T-helper 2 cell treated with Interferon-gamma antibody and Interleukin-4, amounts not matched to agents 5 μg/mL and 100 μg/mL, for 36 hours (primary cell): ENCODE measurements at regions not wholly inside any gene's neighbourhood (a gene's known extent, or its start where the extent isn't known, plus 50 kb on each side); places are given as distances from the start of the nearest gene placed in this dataset.

Experiments used
- DNase-seq: peaks from one replicate; pipeline ENCODE4 v3.0.0; 2021; ENCODE audit warnings: low spot score
- H3K27ac Mint-ChIP-seq: one replicate; pipeline ENCODE4 v1.8.0; 2021; ENCODE audit warnings: mild to moderate bottlenecking, mixed read lengths
- H3K27me3 Mint-ChIP-seq: one replicate; pipeline ENCODE4 v1.8.0; 2021; ENCODE audit warnings: low read depth, mixed read lengths
- H3K36me3 Mint-ChIP-seq: one replicate; pipeline ENCODE4 v1.8.0; 2021; ENCODE audit warnings: low read depth, mixed read lengths
- H3K4me1 Mint-ChIP-seq: one replicate; pipeline ENCODE4 v1.8.0; 2021; ENCODE audit warnings: low read depth, mixed read lengths
- H3K4me3 Mint-ChIP-seq: one replicate; pipeline ENCODE4 v1.8.0; 2022; ENCODE audit warnings: mild to moderate bottlenecking, moderate library complexity, mixed read lengths
- H3K9me3 Mint-ChIP-seq: one replicate; pipeline ENCODE4 v1.8.0; 2021; ENCODE audit warnings: mixed read lengths

DNA sequence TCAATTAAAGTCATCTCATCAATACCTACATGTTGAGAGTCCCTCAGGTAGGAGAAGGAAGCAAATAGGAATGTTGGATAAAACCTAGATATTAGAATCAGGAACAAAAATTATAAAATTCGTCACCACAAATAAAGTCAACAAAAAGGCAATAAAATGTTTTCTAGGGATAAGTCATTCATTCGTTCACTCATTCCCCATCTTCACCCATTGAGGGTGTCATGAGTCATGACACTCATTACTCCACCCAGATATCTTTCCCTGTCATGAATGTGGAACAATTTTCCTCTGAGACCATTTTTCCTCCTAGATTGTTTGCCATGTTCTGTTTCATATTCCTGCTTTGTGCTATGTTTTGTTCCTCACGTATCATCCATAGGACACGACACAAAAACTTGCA, 50.9 kb upstream of the OLIG3 start:
- peaks cover 13% of the 10 kb centered on the region for H3K4me1 Mint-ChIP-seq
- no peak overlapping the region for H3K27ac Mint-ChIP-seq
- peaks cover 2% of the 10 kb centered on the region for H3K36me3 Mint-ChIP-seq
- DNase-seq: no peak
- H3K9me3 Mint-ChIP-seq: no peaks in the 10 kb centered on the region
- peaks cover 42% of the 10 kb centered on the region for H3K27me3 Mint-ChIP-seq
- no peak overlapping the region for H3K4me3 Mint-ChIP-seq

DNA sequence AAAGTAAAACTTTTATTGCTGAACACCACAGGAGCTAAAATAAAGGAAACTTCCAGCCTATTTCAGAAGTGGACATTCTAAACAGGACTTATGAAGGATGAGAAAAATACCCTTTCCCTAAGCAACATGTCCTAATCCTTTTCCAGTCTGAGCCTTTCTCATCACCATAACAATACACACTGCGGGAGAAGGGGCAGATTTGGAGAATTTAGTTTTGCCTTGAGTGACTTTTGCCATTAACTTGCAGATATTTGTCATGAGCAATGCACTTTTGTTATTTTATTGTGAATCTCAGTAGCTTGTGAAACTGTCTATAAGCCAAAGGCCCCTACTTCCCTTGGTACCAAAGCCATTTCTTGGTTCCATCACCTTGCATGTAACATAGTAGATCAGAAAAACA, 53.0 kb upstream of the OLIG3 start:
- no peak for DNase-seq
- H3K9me3 Mint-ChIP-seq: no peaks in the 10 kb centered on the region
- no peak overlapping the region for H3K4me3 Mint-ChIP-seq
- no peaks in the 10 kb centered on the region for H3K36me3 Mint-ChIP-seq
- peaks cover 46% of the 10 kb centered on the region for H3K27me3 Mint-ChIP-seq
- H3K4me1 Mint-ChIP-seq: peaks cover 12% of the 10 kb centered on the region
- no peak overlapping the region for H3K27ac Mint-ChIP-seq

DNA sequence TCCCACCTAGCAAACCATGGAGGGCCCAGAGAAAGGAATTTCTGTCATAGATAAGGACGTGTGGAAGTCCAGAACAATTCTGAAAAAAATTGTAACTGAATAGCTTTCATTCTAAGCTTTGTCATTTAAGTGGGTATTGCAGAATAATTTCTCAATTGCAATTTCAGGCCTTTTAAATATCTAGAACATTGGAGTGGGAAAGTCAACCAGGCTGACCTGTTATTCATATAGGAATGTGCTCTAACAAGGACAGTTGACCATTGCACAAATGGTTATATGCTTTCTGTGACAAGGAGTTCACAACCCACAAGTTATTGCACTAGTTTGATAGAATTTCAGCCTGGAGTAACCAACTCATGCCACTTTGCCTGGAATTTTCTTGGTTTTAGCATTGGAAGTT, 53.4 kb upstream of the OLIG3 start:
- peaks cover 45% of the 10 kb centered on the region for H3K27me3 Mint-ChIP-seq

DNA sequence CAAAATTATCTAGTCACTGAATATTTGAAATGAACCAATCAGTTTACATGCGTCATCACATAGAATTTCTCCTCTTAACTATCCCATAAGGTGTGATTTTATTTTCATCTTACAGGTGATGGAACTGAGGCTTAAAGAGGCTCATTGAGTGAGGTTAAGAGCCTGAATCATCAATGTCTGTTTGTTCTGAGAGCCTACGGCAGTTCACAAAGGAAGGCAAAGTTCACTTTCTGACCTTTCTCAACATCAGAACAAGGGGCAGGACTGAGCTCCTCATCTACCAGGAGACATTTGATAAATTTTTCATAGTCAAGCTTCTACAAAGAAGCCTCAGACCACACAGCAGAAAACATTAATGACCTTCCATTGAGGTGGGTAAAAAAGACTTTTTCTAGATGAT, 54.9 kb upstream of the OLIG3 start:
- Mint-ChIP-seq H3K4me3 (no peak overlapping the region), H3K9me3 (no peaks in the 10 kb centered on the region), H3K27me3 (peaks cover 37% of the 10 kb centered on the region), H3K4me1 (peaks cover 1% of the 10 kb centered on the region), H3K27ac (no peak overlapping the region), H3K36me3 (no peaks in the 10 kb centered on the region)
- no peak for DNase-seq

More for the DNA sequence above, 53.4 kb upstream of the OLIG3 start:
- Mint-ChIP-seq H3K4me1 (peaks cover 8% of the 10 kb centered on the region), H3K4me3 (no peak overlapping the region), H3K9me3 (no peaks in the 10 kb centered on the region), H3K27ac (no peak overlapping the region), H3K36me3 (no peaks in the 10 kb centered on the region)
- DNase-seq: no peak

DNA sequence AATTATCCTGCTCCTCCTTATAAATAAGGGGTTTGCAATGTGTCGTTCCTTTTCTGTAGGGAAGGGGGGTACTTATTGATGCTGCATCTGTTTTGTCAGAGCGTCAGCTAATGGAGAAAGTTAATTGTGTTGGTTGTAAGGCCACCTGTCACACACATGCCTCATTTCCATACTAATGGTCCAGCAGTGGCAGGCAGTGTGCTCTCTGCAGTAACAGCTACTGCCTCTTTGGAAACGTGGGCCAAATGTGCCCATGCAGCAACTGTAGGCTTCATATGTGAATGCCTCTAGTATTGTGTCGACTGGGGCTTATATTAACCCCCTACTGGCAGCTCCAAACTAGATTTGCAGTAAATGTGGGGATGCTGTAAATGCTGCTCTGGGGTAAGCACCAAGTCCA, 56.3 kb upstream of the OLIG3 start:
- no peaks in the 10 kb centered on the region for H3K4me1 Mint-ChIP-seq
- H3K4me3 Mint-ChIP-seq: no peak overlapping the region
- no peaks in the 10 kb centered on the region for H3K9me3 Mint-ChIP-seq
- no peak for DNase-seq
- H3K27me3 Mint-ChIP-seq: peaks cover 34% of the 10 kb centered on the region
- no peaks in the 10 kb centered on the region for H3K36me3 Mint-ChIP-seq
- no peak overlapping the region for H3K27ac Mint-ChIP-seq

DNA sequence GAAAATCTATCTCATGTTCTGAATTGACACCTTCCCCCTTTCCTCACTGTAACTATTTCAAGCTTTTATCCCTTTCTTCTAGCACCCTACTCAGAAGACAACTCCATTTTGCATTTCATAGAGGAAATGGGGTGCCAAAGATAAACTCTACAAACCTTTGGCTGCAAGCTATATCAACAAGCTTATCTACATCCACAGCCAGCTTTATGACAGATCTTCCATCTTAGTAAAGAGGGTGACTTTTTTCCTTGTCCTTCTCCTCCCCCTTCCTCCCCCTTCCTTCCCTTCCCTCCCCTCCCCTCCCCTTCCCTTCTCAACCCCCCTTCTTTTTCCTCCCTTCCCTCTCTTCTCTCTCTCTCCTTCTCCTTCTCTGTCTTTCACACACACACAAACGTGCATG, 58.0 kb upstream of the OLIG3 start:
- Mint-ChIP-seq H3K9me3 (peaks cover 8% of the 10 kb centered on the region), H3K4me3 (no peak overlapping the region), H3K27me3 (peaks cover 30% of the 10 kb centered on the region), H3K4me1 (peaks cover 2% of the 10 kb centered on the region), H3K36me3 (peaks cover 2% of the 10 kb centered on the region), H3K27ac (no peak overlapping the region)
- DNase-seq: no peak

DNA sequence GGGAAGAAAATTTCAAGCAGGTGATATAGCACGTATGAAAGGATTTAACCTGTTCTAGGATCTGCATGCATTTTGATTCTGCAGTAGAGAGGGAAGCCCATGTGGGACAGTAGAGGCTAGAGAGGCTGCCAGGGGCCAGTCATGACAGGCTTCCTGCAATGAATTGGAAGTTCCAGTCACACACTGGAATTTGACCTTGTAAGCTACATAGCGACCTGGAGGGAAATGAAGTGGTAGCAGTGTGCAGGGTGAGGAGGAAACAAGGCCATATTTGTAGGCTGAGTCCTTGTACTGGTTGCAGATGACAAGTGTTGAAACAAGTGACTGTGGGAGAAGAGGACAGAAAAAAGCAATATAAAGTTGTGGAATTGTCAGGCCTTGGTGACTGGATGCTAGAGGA, 58.6 kb upstream of the OLIG3 start:
- H3K4me1 Mint-ChIP-seq: peaks cover 2% of the 10 kb centered on the region
- peaks cover 8% of the 10 kb centered on the region for H3K9me3 Mint-ChIP-seq
- H3K27me3 Mint-ChIP-seq: peaks cover 24% of the 10 kb centered on the region
- DNase-seq: no peak
- H3K36me3 Mint-ChIP-seq: peaks cover 2% of the 10 kb centered on the region
- no peak overlapping the region for H3K27ac Mint-ChIP-seq
- no peak overlapping the region for H3K4me3 Mint-ChIP-seq

DNA sequence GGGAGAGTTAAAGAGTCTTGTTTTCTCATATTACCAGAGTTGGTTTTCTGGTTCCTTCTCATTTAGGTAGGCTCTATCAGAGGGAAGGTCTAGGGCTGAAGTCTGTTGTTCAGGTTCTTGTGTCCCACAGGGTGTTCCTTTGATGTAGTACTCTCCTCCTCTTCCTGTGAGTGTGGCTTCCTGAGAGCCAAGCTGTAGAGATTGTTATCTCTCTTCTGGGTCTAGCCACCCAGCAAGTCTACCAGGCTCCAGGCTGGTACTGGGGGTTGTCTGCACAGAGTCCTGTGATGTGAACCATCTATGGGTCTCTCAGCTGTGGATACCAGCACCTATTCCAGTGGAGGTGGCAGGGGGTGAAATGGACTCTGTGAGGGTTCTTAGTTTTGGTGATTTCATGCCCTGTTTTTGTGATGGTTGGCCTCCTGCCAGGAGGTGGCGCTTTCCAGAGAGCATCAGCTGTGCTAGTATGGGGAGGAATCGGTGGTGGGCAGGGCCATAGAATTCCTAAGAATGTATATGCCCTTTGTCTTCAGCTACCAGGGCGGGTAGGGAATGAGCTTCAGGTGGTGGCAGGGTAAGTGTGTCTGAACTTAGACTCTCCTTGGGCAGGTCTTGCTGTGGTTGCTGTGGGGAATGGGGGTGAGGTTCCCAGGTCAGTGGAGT, 65.5 kb upstream of the OLIG3 start:
- H3K27me3 Mint-ChIP-seq: peaks cover 13% of the 10 kb centered on the region
- H3K4me1 Mint-ChIP-seq: peaks cover 23% of the 10 kb centered on the region
- H3K27ac Mint-ChIP-seq: peak overlapping the region; percentile 47
- H3K4me3 Mint-ChIP-seq: peak overlapping the region; percentile 49
- H3K36me3 Mint-ChIP-seq: peaks cover 17% of the 10 kb centered on the region
- H3K9me3 Mint-ChIP-seq: peaks cover 27% of the 10 kb centered on the region
- DNase-seq: peak; percentile 8

DNA sequence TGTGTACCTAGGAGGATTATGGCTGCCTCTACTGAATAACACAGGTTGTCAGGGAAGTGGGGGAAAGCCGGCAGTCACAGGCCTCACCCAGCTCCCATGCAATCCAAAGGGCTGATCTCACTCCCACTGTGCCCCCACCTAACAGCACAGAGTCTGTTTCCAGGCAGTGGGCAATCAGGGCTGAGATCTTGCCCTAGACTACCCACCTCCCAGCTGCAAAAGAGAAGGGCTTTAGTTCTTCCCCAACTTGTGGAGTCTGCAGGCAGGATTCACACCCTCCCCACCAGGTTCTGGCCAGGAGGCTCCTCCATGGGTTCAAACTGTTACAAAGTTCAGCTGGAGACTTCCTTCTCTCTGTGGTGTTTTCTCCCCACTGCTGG, 66.0 kb upstream of the OLIG3 start:
- H3K36me3 Mint-ChIP-seq: peaks cover 17% of the 10 kb centered on the region
- DNase-seq: no peak
- H3K4me1 Mint-ChIP-seq: peaks cover 23% of the 10 kb centered on the region
- peak overlapping the region; percentile 49 for H3K4me3 Mint-ChIP-seq
- H3K27ac Mint-ChIP-seq: peak overlapping the region; percentile 23
- peaks cover 27% of the 10 kb centered on the region for H3K9me3 Mint-ChIP-seq
- peaks cover 11% of the 10 kb centered on the region for H3K27me3 Mint-ChIP-seq

DNA sequence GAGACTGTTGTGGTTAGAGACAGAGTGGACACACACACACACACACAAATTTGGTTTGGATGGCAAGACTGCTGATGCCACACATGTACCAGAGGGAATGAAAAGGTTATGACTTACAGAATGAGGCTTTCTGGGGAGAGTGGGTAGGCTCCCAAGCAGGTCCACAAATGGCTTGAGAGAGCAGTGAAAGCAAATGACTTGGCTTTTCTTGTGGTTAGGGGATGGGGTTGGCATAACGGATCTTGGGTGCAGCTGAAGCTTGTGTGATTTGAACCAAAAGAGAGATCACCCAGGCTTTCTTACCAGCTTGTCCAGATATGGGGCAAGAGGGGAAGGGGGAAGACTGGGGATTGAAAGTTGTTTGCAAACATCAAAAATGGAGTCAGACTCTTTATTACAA, 73.9 kb upstream of the OLIG3 start:
- Mint-ChIP-seq H3K36me3 (no peaks in the 10 kb centered on the region), H3K9me3 (no peaks in the 10 kb centered on the region), H3K4me3 (no peak overlapping the region), H3K27ac (no peak overlapping the region), H3K27me3 (peaks cover 45% of the 10 kb centered on the region), H3K4me1 (no peaks in the 10 kb centered on the region)
- DNase-seq: no peak

DNA sequence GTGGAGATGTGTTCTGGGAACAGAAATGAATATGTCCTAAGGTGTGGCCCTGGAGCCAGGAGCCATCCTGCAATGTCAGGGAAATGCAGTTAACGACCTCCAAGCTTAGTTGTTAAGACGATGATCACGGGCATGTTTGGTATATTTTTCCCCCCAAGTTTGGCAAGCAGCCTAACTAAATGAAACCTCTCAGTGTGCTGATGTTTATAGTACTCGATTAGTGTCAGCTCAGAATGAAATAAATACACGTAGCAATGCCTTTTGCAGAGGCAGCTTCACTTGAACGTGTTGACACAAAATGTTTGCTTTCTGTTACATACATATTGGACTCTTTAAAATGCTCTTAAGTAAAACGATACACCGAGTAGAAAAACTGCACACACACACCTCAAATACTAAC, 76.2 kb upstream of the OLIG3 start:
- DNase-seq: no peak
- Mint-ChIP-seq H3K27me3 (peaks cover 60% of the 10 kb centered on the region), H3K4me1 (no peaks in the 10 kb centered on the region), H3K27ac (no peak overlapping the region), H3K9me3 (no peaks in the 10 kb centered on the region), H3K4me3 (no peak overlapping the region), H3K36me3 (no peaks in the 10 kb centered on the region)

DNA sequence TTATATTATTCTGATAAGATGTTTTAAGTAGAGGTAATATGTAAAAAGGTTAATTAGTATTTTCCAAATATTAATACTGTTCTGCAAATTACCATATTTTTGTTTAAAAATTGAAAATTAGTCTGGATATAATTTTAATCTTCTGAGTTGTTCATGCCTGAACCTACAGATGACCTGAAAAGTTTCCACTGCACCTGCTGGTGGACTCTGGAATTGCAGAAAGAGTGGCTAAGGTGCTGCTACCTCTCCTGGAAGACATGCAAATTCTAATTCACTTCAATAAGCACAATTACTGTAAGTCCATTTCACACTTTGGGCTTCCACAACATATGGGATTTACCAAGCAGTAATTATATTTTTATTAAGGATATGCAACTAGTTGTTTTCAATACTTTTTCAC, 77.7 kb upstream of the OLIG3 start:
- no peaks in the 10 kb centered on the region for H3K36me3 Mint-ChIP-seq
- peaks cover 60% of the 10 kb centered on the region for H3K27me3 Mint-ChIP-seq
- no peak for DNase-seq
- no peaks in the 10 kb centered on the region for H3K4me1 Mint-ChIP-seq
- H3K4me3 Mint-ChIP-seq: no peak overlapping the region
- no peak overlapping the region for H3K27ac Mint-ChIP-seq
- H3K9me3 Mint-ChIP-seq: no peaks in the 10 kb centered on the region

DNA sequence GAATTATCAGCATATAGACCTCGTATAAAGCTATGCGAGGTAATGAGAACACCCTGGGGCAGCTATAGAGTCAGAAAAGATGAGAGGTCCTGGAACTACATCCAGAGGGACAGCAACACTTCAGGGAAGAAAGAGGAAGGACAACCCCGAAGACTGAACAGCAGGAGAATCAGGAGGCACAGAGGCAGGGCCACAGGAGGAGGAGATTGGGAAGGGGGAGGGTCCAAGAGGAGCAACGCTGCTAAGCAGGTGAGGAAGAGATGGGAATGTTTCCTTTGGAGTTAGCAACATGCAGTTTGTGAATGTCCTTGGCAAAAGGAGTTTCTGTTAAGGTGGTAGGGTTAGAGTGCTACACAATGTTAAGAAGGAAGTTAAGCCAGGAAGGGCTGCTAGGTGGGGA, 79.5 kb upstream of the OLIG3 start:
- Mint-ChIP-seq H3K4me1 (no peaks in the 10 kb centered on the region), H3K36me3 (no peaks in the 10 kb centered on the region), H3K9me3 (no peaks in the 10 kb centered on the region), H3K4me3 (no peak overlapping the region), H3K27ac (no peak overlapping the region), H3K27me3 (peaks cover 57% of the 10 kb centered on the region)
- no peak for DNase-seq

DNA sequence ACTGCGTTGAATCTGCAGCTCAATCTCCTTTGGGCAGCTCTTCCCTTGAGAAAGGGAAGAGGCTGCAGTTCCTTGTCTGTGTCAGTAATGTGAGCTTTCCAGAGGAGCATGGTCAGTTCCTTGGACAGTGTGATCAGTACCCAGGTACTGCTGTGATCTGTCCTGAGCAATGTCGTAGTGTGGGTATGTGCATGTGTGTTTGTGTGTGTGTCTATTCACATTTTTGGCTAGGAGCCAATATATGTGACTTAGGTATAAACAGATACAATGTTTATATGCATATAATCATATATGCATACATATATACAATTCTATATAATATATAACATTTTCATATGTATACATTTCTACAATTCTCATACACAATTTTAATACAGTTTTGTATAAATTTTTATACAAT, 85.4 kb upstream of the OLIG3 start:
- Mint-ChIP-seq H3K27ac (no peak overlapping the region), H3K4me3 (no peak overlapping the region), H3K27me3 (peaks cover 24% of the 10 kb centered on the region), H3K36me3 (no peaks in the 10 kb centered on the region), H3K4me1 (no peaks in the 10 kb centered on the region), H3K9me3 (no peaks in the 10 kb centered on the region)
- DNase-seq: no peak

DNA sequence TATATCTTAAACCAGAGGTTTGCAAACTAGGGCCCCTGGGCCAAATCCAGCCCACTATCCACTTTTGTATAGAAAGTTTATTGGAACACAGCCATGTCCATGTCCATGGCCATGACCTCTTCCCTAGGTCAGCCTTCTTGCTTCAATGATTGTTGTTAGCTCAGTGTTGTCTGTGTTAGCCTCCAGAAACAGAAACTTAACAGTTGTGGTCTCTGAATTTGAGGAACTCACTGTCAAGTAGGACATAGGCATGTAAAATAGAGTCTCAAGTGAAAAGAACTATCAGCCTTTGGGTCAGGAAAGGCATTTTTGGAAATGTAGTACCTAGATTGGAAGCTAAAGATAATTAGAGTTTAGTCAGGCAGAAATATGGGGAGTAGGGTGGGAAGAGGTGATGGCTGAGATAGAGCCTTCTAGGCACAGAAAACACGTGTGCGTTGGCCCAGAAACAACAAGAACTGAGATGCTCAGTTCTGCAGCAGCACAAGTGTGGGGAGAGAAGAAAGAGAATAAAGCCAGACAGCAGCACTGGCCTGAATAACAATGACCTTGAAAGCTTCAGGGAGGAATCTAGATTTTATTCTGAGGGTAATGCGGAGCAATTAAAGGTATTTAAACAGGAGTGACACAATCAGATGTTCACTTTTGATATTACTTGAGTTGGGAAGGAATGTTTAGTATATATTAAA, 87.0 kb upstream of the OLIG3 start:
- H3K36me3 Mint-ChIP-seq: no peaks in the 10 kb centered on the region
- H3K27ac Mint-ChIP-seq: no peak overlapping the region
- H3K4me3 Mint-ChIP-seq: no peak overlapping the region
- peaks cover 29% of the 10 kb centered on the region for H3K27me3 Mint-ChIP-seq
- no peak for DNase-seq
- no peaks in the 10 kb centered on the region for H3K9me3 Mint-ChIP-seq
- no peaks in the 10 kb centered on the region for H3K4me1 Mint-ChIP-seq
